HL-60 (cell line): ENCODE measurements at regions not wholly inside any gene's neighbourhood (a gene's known extent, or its start where the extent isn't known, plus 50 kb on each side); places are given as distances from the start of the nearest gene placed in this dataset.

ENCODE experiments used
- CTCF ChIP-seq: IDR thresholded peaks from one replicate; pipeline ENCODE4 v1.5.1; 2011; ENCODE audit warnings: low read length, control low read depth, inconsistent platforms; ENCODE audit not compliant: insufficient read depth
- POLR2AphosphoS5 ChIP-seq: IDR thresholded peaks from 2 replicates; pipeline ENCODE4 v1.6.1; 2012; ENCODE audit warnings: low read depth
- REST ChIP-seq: IDR thresholded peaks from 2 replicates; pipeline ENCODE4 v1.6.1; 2012; ENCODE audit warnings: low read depth; ENCODE audit not compliant: insufficient replicate concordance

GRCh38 chr19:37303591-37304171 is 67.2 kb upstream of the ZNF527 start:
- no peak for TF ChIP-seq CTCF
- TF ChIP-seq REST, result no peak
- TF ChIP-seq POLR2AphosphoS5, result no peak
